ENCODE measurements at regions not wholly inside any gene's neighbourhood (a gene's known extent, or its start where the extent isn't known, plus 50 kb on each side); places are given as distances from the start of the nearest gene placed in this dataset.

DNA sequence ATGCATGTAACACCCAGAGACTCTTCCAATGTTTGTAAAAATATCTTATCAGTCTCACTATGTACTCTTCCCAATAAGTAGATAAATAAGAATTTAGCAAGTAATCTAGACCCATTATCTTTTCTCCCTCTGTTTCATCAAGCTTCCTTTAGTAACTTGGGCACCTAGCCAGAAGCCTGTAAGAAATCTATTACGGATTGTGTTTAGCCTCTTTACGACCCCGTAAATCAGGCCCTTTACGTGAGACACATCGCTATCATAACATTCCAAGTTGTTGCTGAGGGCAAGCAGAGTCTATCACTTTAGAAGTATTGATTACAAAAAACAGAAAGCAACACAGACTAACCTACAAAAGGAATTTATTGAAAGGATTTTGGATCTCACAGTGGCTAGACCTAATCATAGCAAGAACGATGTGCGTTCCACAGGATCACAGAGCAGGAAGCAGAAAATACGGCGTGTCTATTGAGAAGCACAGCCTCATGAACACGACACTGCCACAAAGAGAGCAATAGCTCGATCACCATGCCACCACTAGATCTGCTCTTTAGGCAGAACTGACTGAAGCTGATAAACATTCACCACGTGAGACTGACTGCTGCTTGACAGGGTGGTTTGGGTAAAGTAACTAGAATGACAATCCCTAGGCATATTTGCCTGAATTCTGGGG, 922.1 kb downstream of the AMY1C start:
- TF ChIP-seq, protein P1, sequence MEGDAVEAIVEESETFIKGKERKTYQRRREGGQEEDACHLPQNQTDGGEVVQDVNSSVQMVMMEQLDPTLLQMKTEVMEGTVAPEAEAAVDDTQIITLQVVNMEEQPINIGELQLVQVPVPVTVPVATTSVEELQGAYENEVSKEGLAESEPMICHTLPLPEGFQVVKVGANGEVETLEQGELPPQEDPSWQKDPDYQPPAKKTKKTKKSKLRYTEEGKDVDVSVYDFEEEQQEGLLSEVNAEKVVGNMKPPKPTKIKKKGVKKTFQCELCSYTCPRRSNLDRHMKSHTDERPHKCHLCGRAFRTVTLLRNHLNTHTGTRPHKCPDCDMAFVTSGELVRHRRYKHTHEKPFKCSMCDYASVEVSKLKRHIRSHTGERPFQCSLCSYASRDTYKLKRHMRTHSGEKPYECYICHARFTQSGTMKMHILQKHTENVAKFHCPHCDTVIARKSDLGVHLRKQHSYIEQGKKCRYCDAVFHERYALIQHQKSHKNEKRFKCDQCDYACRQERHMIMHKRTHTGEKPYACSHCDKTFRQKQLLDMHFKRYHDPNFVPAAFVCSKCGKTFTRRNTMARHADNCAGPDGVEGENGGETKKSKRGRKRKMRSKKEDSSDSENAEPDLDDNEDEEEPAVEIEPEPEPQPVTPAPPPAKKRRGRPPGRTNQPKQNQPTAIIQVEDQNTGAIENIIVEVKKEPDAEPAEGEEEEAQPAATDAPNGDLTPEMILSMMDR (IDR thresholded peaks at IDR 0.05 in 8 of 11, conservative IDR thresholded peaks at IDR 0.05 in 3 of 11) = no peak
- TF ChIP-seq POLR2A (IDR thresholded peaks at IDR 0.05) (no peak), POLR2AphosphoS5 (IDR thresholded peaks at IDR 0.05) (no peak)
